ENCODE measurements at regions not wholly inside any gene's neighbourhood (a gene's known extent, or its start where the extent isn't known, plus 50 kb on each side); places are given as distances from the start of the nearest gene placed in this dataset.

- TF ChIP-seq EZH2 (IDR thresholded peaks at IDR 0.05) (no peak), POLR2AphosphoS5 (IDR thresholded peaks at IDR 0.05; ENCODE audit: low read depth, low read length) (no peak), POLR2A (IDR thresholded peaks at IDR 0.05; ENCODE audit: borderline replicate concordance, extremely low read depth, insufficient read depth, insufficient read length) (no peak), EZH2phosphoT487 (IDR thresholded peaks at IDR 0.05; ENCODE audit: borderline replicate concordance) (no peak), ATF3 (IDR thresholded peaks at IDR 0.05) (no peak), SRF (IDR thresholded peaks at IDR 0.05; ENCODE audit: low read depth) (no peak), SIN3A (IDR thresholded peaks at IDR 0.05; ENCODE audit: low read depth) (no peak), CEBPB (IDR thresholded peaks at IDR 0.05; ENCODE audit: low read depth) (no peak)
- TF ChIP-seq, protein P1, sequence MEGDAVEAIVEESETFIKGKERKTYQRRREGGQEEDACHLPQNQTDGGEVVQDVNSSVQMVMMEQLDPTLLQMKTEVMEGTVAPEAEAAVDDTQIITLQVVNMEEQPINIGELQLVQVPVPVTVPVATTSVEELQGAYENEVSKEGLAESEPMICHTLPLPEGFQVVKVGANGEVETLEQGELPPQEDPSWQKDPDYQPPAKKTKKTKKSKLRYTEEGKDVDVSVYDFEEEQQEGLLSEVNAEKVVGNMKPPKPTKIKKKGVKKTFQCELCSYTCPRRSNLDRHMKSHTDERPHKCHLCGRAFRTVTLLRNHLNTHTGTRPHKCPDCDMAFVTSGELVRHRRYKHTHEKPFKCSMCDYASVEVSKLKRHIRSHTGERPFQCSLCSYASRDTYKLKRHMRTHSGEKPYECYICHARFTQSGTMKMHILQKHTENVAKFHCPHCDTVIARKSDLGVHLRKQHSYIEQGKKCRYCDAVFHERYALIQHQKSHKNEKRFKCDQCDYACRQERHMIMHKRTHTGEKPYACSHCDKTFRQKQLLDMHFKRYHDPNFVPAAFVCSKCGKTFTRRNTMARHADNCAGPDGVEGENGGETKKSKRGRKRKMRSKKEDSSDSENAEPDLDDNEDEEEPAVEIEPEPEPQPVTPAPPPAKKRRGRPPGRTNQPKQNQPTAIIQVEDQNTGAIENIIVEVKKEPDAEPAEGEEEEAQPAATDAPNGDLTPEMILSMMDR (IDR thresholded peaks at IDR 0.05 in 2 of 3, conservative IDR thresholded peaks at IDR 0.05 in 1 of 3; ENCODE audit: borderline replicate concordance in 1 of 3, insufficient read depth in 1 of 3, low read depth in 2 of 3, low read length in 2 of 3), result no peak
- TF ChIP-seq, protein P2, sequence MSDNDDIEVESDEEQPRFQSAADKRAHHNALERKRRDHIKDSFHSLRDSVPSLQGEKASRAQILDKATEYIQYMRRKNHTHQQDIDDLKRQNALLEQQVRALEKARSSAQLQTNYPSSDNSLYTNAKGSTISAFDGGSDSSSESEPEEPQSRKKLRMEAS (IDR thresholded peaks at IDR 0.05), result no peak
These were observed 117.9 kb upstream of the UBE2E2 start for GRCh38 chr3:23085261-23085660.
